GM12878 (cell line): ENCODE measurements at regions not wholly inside any gene's neighbourhood (a gene's known extent, or its start where the extent isn't known, plus 50 kb on each side); places are given as distances from the start of the nearest gene placed in this dataset.

ENCODE experiments used
- ATAC-seq: fragments of 200-7000 bp; cut with Tn5 transposase; 3 replicates; pipeline ENCODE4 v1.9.1; 2020; ENCODE audit warnings: mild to moderate bottlenecking, moderate library complexity
- BruUV-seq: library from RNA; stranded (reverse); fragments of 400-500 nt; replicated peaks from 2 replicates; lab custom pipeline; 2021; lab: Mats Ljungman, UMichigan
- CTCF ChIA-PET: fragments of 300-600 bp; sonication (Branson Sonifier 250); formaldehyde crosslinking; extraction: SDS; loops from one replicate; lab custom pipeline; 2021; ENCODE audit warnings: inconsistent platforms; lab: Yijun Ruan, JAX
- POLR2A ChIA-PET: fragments of 350-600 bp; formaldehyde crosslinking; extraction: SDS; loops from one replicate; lab custom pipeline; 2021; ENCODE audit warnings: inconsistent platforms; lab: Charles Lee
- RAD21 ChIA-PET: fragments of 300-600 bp; sonication (Branson Sonifier 250); formaldehyde crosslinking; loops from one replicate; lab custom pipeline; 2023; ENCODE audit warnings: antibody characterized with exemption; ENCODE audit not compliant: unreplicated experiment; lab: Charles Lee
- SMC1A ChIA-PET: fragments of 300-600 bp; sonication (Branson Sonifier 250); formaldehyde crosslinking; loops from one replicate; lab custom pipeline; 2023; ENCODE audit not compliant: unreplicated experiment, uncharacterized antibody; lab: Charles Lee
- DNase-seq: peaks from one replicate; pipeline ENCODE4 v3.0.0-alpha.2; 2011; ENCODE audit warnings: low read depth, low spot score
- FAIRE-seq: peaks from 3 replicates; lab custom pipeline; 2011; peaks lifted over from hg19 to GRCh38; lab: Jason Lieb, UNC
- H2AFZ ChIP-seq: 2 replicates; pipeline ENCODE4 v1.6.0; 2011; ENCODE audit warnings: low read depth, low read length, control low read depth; ENCODE audit not compliant: control insufficient read depth
- H3K27ac ChIP-seq: 2 replicates; pipeline ENCODE4 v1.5.1; 2011; ENCODE audit warnings: control low read depth; ENCODE audit not compliant: control insufficient read depth, insufficient read depth
- H3K27me3 ChIP-seq, 2 experiments: replicated peaks in 1 of 2; 2 replicates each; pipeline versions ENCODE4 v1.6.0 to v1.6.1; 2011; ENCODE audit warnings: low read length in 1 of 2; ENCODE audit not compliant: control insufficient read depth in 2 of 2, insufficient read depth in 2 of 2
- H3K36me3 ChIP-seq, 2 experiments: 2 replicates each; pipeline ENCODE4 v1.5.1; 2011; ENCODE audit warnings: low read length in 1 of 2; ENCODE audit not compliant: control insufficient read depth in 2 of 2, insufficient read depth in 2 of 2
- H3K4me1 ChIP-seq: 2 replicates; pipeline ENCODE4 v1.6.1; 2011; ENCODE audit warnings: mild to moderate bottlenecking, low read length, moderate library complexity, mixed read lengths; ENCODE audit not compliant: control insufficient read depth, insufficient read depth
- H3K4me2 ChIP-seq: 2 replicates; pipeline ENCODE4 v1.6.0; 2011; ENCODE audit warnings: control low read depth; ENCODE audit not compliant: control insufficient read depth, insufficient read depth
- H3K4me3 ChIP-seq: fragments of 200-600 bp; sonication (generic); 2 replicates; pipeline ENCODE4 v1.5.1; 2016
- H3K79me2 ChIP-seq: 2 replicates; pipeline ENCODE4 v1.6.0; 2011; ENCODE audit warnings: low read length; ENCODE audit not compliant: control insufficient read depth, insufficient read depth
- H3K9ac ChIP-seq: 2 replicates; pipeline ENCODE4 v1.8.0; 2011; ENCODE audit warnings: low read length, control low read depth, mixed read lengths; ENCODE audit not compliant: control insufficient read depth, insufficient read depth
- H3K9me3 ChIP-seq: replicated peaks from 3 replicates; pipeline ENCODE4 v1.5.1; 2011; ENCODE audit warnings: mild to moderate bottlenecking, low read length; ENCODE audit not compliant: control insufficient read depth, insufficient read depth
- H4K20me1 ChIP-seq: 2 replicates; pipeline ENCODE4 v1.6.0; 2011; ENCODE audit not compliant: control insufficient read depth, insufficient read depth
- ATF7 ChIP-seq: fragments of 450-650 bp; IDR thresholded peaks from 2 replicates; pipeline ENCODE4 v1.6.1; 2016; ENCODE audit warnings: low read depth, mild to moderate bottlenecking
- CEBPB ChIP-seq, 2 experiments: fragments of 150-350 bp in 1 of 2; IDR thresholded peaks; 2 replicates each; pipeline ENCODE4 v1.6.1; 2012 to 2014; ENCODE audit warnings: low read depth in 2 of 2, low read length in 2 of 2, borderline replicate concordance in 1 of 2, inconsistent platforms in 1 of 2
- CEBPZ ChIP-seq: fragments of 150-350 bp; IDR thresholded peaks from 2 replicates; pipeline ENCODE4 v1.6.1; 2016; ENCODE audit warnings: low read depth, low read length
- FOXM1 ChIP-seq: IDR thresholded peaks from 2 replicates; pipeline ENCODE4 v1.6.1; 2012; ENCODE audit warnings: low read depth, mild to moderate bottlenecking, inconsistent platforms, low read length, moderate library complexity
- NFXL1 ChIP-seq: fragments of 450-650 bp; IDR thresholded peaks from 2 replicates; pipeline ENCODE4 v1.6.1; 2017; ENCODE audit warnings: antibody characterized with exemption, mild to moderate bottlenecking, borderline replicate concordance
- NFYB ChIP-seq: IDR thresholded peaks from 2 replicates; pipeline ENCODE4 v1.6.1; 2011; ENCODE audit warnings: low read depth, mild to moderate bottlenecking, low read length, improper control_type of control experiment, moderate library complexity; ENCODE audit not compliant: insufficient read depth
- NRF1 ChIP-seq: conservative IDR thresholded peaks from 2 replicates; pipeline ENCODE4 v1.6.1; 2011; ENCODE audit warnings: mild to moderate bottlenecking, low read depth, low read length, improper control_type of control experiment
- PAX8 ChIP-seq: fragments of 450-650 bp; IDR thresholded peaks from 2 replicates; pipeline ENCODE4 v1.6.1; 2017; ENCODE audit warnings: mild to moderate bottlenecking, moderate library complexity
- STAT1 ChIP-seq: fragments of 450-650 bp; conservative IDR thresholded peaks from 2 replicates; pipeline ENCODE4 v1.6.1; 2014; ENCODE audit warnings: antibody characterized with exemption, mild to moderate bottlenecking
- TCF12 ChIP-seq: IDR thresholded peaks from 2 replicates; pipeline ENCODE4 v1.6.1; 2011; ENCODE audit warnings: low read depth, mild to moderate bottlenecking, low read length
- TCF3 ChIP-seq: IDR thresholded peaks from 2 replicates; pipeline ENCODE4 v1.6.1; 2012; ENCODE audit warnings: low read depth, mild to moderate bottlenecking, low read length, borderline replicate concordance; ENCODE audit not compliant: insufficient read depth
- TCF7 ChIP-seq: IDR thresholded peaks from 2 replicates; pipeline ENCODE4 v1.6.1; 2014; ENCODE audit warnings: antibody characterized with exemption, borderline replicate concordance
- ZBTB40 ChIP-seq: fragments of 450-650 bp; IDR thresholded peaks from 2 replicates; pipeline ENCODE4 v1.6.1; 2016; ENCODE audit warnings: mild to moderate bottlenecking, moderate library complexity, borderline replicate concordance
- WGBS: methylation state at CpG from one replicate; pipeline ENCODE4 v1.1.6; 2016; ENCODE audit warnings: low lambda C conversion rate; ENCODE audit not compliant: insufficient replicate concordance, insufficient coverage; ENCODE audit errors: missing lambda C conversion rate; 5-methylcytosine and 5-hydroxymethylcytosine counted together
- in situ Hi-C: fragments of 300-500 bp; cut with MboI; formaldehyde crosslinking; loops from 9 replicates; pipeline ENCODE4 v1.14.3; 2018; ENCODE audit warnings: mixed read lengths
- intact Hi-C: fragments of 100-400 bp; cut with micrococcal nuclease; formaldehyde crosslinking; loops from one replicate; pipeline ENCODE4 v1.14.2; 2022; ENCODE audit not compliant: unreplicated experiment
- TF ChIP-seq, protein P1 (sequence below): fragments of 450-650 bp; IDR thresholded peaks from 2 replicates; pipeline ENCODE4 v1.6.1; 2018; ENCODE audit warnings: borderline replicate concordance, mild to moderate bottlenecking; ENCODE audit not compliant: partially characterized antibody

DNA sequence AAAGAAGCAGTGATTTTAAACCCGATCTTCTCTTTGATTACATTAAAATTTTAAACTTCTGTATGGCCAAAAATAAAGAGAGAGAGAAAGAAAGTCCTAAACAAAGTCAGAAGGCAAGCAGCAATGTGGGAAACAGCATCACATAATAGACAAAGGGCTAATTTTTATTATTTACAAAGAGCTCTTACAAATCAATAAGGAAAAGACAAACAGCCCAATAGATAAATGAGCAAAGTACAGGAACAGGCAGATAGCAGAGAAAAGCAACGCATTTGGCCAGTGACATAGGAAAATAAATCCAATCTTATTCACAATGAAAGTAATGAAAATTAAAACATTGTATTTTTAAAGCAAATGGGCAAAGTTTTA is 93.1 kb downstream of the SALL1 start:
- no peak for ATAC-seq
- no peak for TF ChIP-seq NFYB
- no peak for TF ChIP-seq CEBPZ
- TF ChIP-seq CEBPB (IDR thresholded peaks at IDR 0.05; ENCODE audit: borderline replicate concordance in 1 of 2, low read depth in 2 of 2, low read length in 2 of 2) = no peak
- no peak for TF ChIP-seq TCF3
- no peak for TF ChIP-seq ZBTB40
- TF ChIP-seq TCF12 = no peak
- TF ChIP-seq, protein P1, sequence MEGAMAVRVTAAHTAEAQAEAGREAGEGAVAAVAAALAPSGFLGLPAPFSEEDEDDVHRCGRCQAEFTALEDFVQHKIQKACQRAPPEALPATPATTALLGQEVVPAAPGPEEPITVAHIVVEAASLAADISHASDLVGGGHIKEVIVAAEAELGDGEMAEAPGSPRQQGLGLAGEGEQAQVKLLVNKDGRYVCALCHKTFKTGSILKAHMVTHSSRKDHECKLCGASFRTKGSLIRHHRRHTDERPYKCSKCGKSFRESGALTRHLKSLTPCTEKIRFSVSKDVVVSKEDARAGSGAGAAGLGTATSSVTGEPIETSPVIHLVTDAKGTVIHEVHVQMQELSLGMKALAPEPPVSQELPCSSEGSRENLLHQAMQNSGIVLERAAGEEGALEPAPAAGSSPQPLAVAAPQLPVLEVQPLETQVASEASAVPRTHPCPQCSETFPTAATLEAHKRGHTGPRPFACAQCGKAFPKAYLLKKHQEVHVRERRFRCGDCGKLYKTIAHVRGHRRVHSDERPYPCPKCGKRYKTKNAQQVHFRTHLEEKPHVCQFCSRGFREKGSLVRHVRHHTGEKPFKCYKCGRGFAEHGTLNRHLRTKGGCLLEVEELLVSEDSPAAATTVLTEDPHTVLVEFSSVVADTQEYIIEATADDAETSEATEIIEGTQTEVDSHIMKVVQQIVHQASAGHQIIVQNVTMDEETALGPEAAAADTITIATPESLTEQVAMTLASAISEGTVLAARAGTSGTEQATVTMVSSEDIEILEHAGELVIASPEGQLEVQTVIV = no peak
- TF ChIP-seq STAT1 = no peak
- no peak for TF ChIP-seq TCF7
- TF ChIP-seq ATF7 = no peak
- no peak for TF ChIP-seq FOXM1
- TF ChIP-seq PAX8 = no peak
- no peak for TF ChIP-seq NRF1
- TF ChIP-seq NFXL1 = no peak

More for the DNA sequence above, 93.1 kb downstream of the SALL1 start:
- FAIRE-seq = no peak
- Histone ChIP-seq H3K27me3 (no peaks in the 10 kb centered on the region), H3K79me2 (no peaks in the 10 kb centered on the region), H2AFZ (no peak overlapping the region), H3K4me1 (no peaks in the 10 kb centered on the region), H3K27ac (no peak overlapping the region), H3K4me3 (no peak overlapping the region), H3K9ac (no peak overlapping the region), H3K36me3 (no peaks in the 10 kb centered on the region), H4K20me1 (no peaks in the 10 kb centered on the region), H3K9me3 (no peaks in the 10 kb centered on the region), H3K4me2 (no peak overlapping the region)
- intact Hi-C loops (no loop called here), in situ Hi-C loops (no loop called here)
- ChIA-PET RAD21 (no interaction called here), SMC1A (no interaction called here), POLR2A (no interaction called here), CTCF (no interaction called here)
- DNase-seq = no peak
- no TSS peak for BruUV-seq
- WGBS = 18% methylated on average over 2 of the region's 2 CpGs
